Lower leg skin (tissue), 4 donors: ENCODE measurements at regions not wholly inside any gene's neighbourhood (a gene's known extent, or its start where the extent isn't known, plus 50 kb on each side); places are given as distances from the start of the nearest gene placed in this dataset.

Experiments
- DNase-seq, 2 donors: peaks; one replicate each; pipeline ENCODE4 v3.0.0-alpha.2; 2019; ENCODE audit warnings: low spot score in 2 of 2
- H3K4me3 ChIP-seq: fragments of 200-600 bp; sonication (generic); 2 replicates; pipeline ENCODE4 v1.5.1; 2017; ENCODE audit warnings: mild to moderate bottlenecking, low read depth; ENCODE audit not compliant: poor library complexity, severe bottlenecking
- POLR2A ChIP-seq, 2 donors: fragments of 450-650 bp; IDR thresholded peaks; one replicate each; pipeline ENCODE4 v1.6.1; 2016 to 2017; ENCODE audit warnings: antibody characterized with exemption in 2 of 2, mild to moderate bottlenecking in 1 of 2, moderate library complexity in 1 of 2
- WGBS, 2 donors: methylation state at CpG; one replicate each; pipeline ENCODE4 v1.1.5; 2018; 5-methylcytosine and 5-hydroxymethylcytosine counted together
- intact Hi-C: fragments of 100-400 bp; cut with DNase I; formaldehyde crosslinking; loops from one replicate; pipeline ENCODE4 v1.15.0; 2023; ENCODE audit warnings: low total_unique reads
- TF ChIP-seq, protein P1 (sequence below), 3 donors: fragments of 450-650 bp; IDR thresholded peaks; one replicate each; pipeline ENCODE4 v1.5.1; 2016; ENCODE audit warnings: antibody characterized with exemption in 3 of 3, mild to moderate bottlenecking in 3 of 3, moderate library complexity in 2 of 3

GRCh38 chr4:123748806-123749205 is 352.2 kb downstream of the SPRY1 start:
- no peak for DNase-seq
- H3K4me3 ChIP-seq = no peak overlapping the region
- intact Hi-C loops = no loop called here
- TF ChIP-seq, protein P1, sequence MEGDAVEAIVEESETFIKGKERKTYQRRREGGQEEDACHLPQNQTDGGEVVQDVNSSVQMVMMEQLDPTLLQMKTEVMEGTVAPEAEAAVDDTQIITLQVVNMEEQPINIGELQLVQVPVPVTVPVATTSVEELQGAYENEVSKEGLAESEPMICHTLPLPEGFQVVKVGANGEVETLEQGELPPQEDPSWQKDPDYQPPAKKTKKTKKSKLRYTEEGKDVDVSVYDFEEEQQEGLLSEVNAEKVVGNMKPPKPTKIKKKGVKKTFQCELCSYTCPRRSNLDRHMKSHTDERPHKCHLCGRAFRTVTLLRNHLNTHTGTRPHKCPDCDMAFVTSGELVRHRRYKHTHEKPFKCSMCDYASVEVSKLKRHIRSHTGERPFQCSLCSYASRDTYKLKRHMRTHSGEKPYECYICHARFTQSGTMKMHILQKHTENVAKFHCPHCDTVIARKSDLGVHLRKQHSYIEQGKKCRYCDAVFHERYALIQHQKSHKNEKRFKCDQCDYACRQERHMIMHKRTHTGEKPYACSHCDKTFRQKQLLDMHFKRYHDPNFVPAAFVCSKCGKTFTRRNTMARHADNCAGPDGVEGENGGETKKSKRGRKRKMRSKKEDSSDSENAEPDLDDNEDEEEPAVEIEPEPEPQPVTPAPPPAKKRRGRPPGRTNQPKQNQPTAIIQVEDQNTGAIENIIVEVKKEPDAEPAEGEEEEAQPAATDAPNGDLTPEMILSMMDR (IDR thresholded peaks at IDR 0.05) = no peak
- no peak for TF ChIP-seq POLR2A (IDR thresholded peaks at IDR 0.05)
- WGBS, 2 donors = 83 to 86% methylated on average over 3 of the region's 3 CpGs

DNA sequence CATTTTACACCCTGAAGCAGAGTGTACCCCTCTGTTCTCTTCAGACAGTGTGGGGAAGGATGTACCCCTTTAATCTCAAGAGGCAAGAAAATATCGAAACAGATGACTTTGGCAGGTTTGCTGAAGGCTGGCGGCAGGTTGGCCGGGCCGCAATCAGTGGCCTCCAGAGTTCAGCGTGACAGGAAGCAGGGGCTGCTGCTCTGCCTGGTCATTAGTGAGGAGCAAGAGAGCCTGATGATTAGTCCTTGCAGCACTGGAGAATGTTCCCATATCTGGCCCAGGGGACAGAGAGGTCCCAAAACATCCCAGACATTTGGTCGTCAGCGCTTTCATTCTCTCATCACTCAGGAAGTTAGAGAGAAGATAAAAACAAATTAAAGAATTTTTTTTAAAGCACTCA is 352.8 kb downstream of the SPRY1 start:
- WGBS, 2 donors = 59 to 68% methylated on average over 7 of the region's 7 CpGs
- TF ChIP-seq, protein P1 (IDR thresholded peaks at IDR 0.05) = no peak
- no peak for TF ChIP-seq POLR2A (IDR thresholded peaks at IDR 0.05)
- intact Hi-C loops = no loop called here
- H3K4me3 ChIP-seq = no peak overlapping the region
- no peak for DNase-seq

DNA sequence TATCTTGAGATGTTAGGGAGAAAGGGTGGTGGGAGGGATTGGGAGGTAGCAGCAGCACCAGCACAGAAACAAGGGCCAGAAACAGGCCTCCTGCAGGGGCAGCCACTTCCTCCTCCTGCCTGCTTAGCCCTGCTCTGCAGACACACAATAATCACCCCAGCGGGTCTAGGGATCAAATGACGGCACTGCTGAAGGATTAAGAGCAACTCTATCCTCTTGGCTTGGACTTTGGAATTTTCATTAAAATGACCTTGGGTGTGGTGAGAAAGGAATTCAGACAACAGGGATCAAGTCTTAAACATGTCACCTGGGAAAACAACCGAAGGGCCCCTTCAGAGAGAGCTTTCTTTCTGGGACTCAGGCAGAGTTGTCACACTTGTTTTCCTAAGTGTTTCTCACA is 353.4 kb downstream of the SPRY1 start:
- TF ChIP-seq POLR2A (IDR thresholded peaks at IDR 0.05) = no peak
- TF ChIP-seq, protein P1 (IDR thresholded peaks at IDR 0.05) = no peak
- intact Hi-C loops = no loop called here
- no peak overlapping the region for H3K4me3 ChIP-seq
- WGBS, 2 donors = 78 to 81% methylated on average over 3 of the region's 3 CpGs
- no peak for DNase-seq

DNA sequence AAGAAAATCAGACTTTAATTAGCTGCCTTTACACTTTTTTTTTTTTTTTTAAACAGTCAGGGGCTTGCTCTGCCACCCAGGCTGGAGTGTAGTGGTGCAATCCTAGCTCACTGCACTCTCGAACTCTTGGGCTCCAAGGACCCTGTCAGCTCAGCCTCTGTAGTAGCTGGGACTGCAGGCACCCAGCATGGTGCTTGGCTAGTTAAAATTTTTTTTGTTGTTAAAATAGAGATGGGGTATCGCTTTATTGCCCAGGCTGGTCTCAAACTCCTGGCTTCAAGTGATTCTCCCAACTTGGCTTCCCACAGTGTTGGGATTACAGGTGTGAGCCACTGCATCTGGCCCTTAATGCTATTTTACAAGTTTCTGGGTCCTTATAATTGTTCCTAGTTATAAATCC is 359.1 kb downstream of the SPRY1 start:
- TF ChIP-seq POLR2A (IDR thresholded peaks at IDR 0.05) = no peak
- TF ChIP-seq, protein P1 (IDR thresholded peaks at IDR 0.05) = no peak
- 72 to 96% methylated on average over 2 of the region's 2 CpGs for WGBS, 2 donors
- intact Hi-C loops = no loop called here
- no peak for DNase-seq
- H3K4me3 ChIP-seq = no peak overlapping the region

DNA sequence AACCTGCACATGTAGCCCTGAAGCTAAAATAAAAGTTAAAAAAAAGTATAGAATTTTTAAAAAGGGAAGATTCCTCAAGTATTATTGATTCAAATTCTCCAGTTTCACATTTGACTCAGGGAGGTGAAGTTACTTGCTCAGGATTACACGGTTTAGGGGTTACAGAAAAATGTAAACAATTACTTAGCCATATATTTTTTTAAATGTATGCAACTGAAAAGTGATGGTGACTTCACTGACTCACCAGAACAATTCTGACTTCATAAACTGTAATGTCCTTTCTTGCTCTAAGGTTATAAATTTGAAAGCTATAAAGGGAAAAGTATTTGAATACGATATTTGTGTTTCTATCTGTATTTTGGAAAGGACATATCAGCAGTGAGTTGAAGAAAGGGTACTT is 371.2 kb downstream of the SPRY1 start:
- WGBS, 2 donors = 62 to 81% methylated on average over 2 of the region's 2 CpGs
- intact Hi-C loops = no loop called here
- no peak overlapping the region for H3K4me3 ChIP-seq
- no peak for DNase-seq
- TF ChIP-seq, protein P1 (IDR thresholded peaks at IDR 0.05) = no peak
- TF ChIP-seq POLR2A (IDR thresholded peaks at IDR 0.05) = no peak

GRCh38 chr4:123770884-123771283 is 374.3 kb downstream of the SPRY1 start:
- no peak for TF ChIP-seq POLR2A (IDR thresholded peaks at IDR 0.05)
- TF ChIP-seq, protein P1 (IDR thresholded peaks at IDR 0.05) = no peak
- intact Hi-C loops = no loop called here

More at GRCh38 chr4:123770884-123771283, 374.3 kb downstream of the SPRY1 start:
- whole genome bisulfite sequencing, 2 donors = 87 to 98% methylated on average over 3 of the region's 3 CpGs
- DNase-seq = no peak
- H3K4me3 ChIP-seq = no peak overlapping the region
